Ishikawa (cell line): ENCODE measurements at regions not wholly inside any gene's neighbourhood (a gene's known extent, or its start where the extent isn't known, plus 50 kb on each side); places are given as distances from the start of the nearest gene placed in this dataset.

Experiments used
- EGR1 ChIP-seq: IDR thresholded peaks from 2 replicates; pipeline ENCODE4 v1.6.1; 2012
- EP300 ChIP-seq: IDR thresholded peaks from 2 replicates; pipeline ENCODE4 v1.6.1; 2012; ENCODE audit warnings: borderline replicate concordance
- FOXM1 ChIP-seq: IDR thresholded peaks from 2 replicates; pipeline ENCODE4 v1.6.1; 2012; ENCODE audit warnings: low read depth, borderline replicate concordance
- MAX ChIP-seq: IDR thresholded peaks from 2 replicates; pipeline ENCODE4 v1.6.1; 2012
- NFIC ChIP-seq: IDR thresholded peaks from 2 replicates; pipeline ENCODE4 v1.6.1; 2012
- RAD21 ChIP-seq: IDR thresholded peaks from 2 replicates; pipeline ENCODE4 v1.6.1; 2012; ENCODE audit warnings: low read depth
- REST ChIP-seq: IDR thresholded peaks from 2 replicates; pipeline ENCODE4 v1.6.1; 2012; ENCODE audit warnings: low read depth, mild to moderate bottlenecking

GRCh38 chr2:173817582-173817981 is 147.6 kb downstream of the SP3 start:
- TF ChIP-seq MAX (no peak), FOXM1 (no peak), NFIC (no peak), RAD21 (no peak), EGR1 (no peak), REST (no peak), EP300 (no peak)
